Gastrocnemius medialis (tissue), 4 donors: ENCODE measurements at regions not wholly inside any gene's neighbourhood (a gene's known extent, or its start where the extent isn't known, plus 50 kb on each side); places are given as distances from the start of the nearest gene placed in this dataset.

Experiments
- ATAC-seq, 2 donors: fragments of 150-250 bp; one replicate each; pipeline ENCODE4 v1.9.1; 2016
- DNase-seq, 2 donors: peaks; one replicate each; pipeline ENCODE4 v3.0.0-alpha.2; 2019
- H3K27ac ChIP-seq, 4 donors: fragments of 200-600 bp; sonication (generic); 1 replicate in 1 of 4; 2 replicates in 3 of 4; pipeline ENCODE4 v1.5.1; 2016 to 2018; ENCODE audit warnings: mild to moderate bottlenecking in 2 of 4, moderate library complexity in 1 of 4
- H3K27me3 ChIP-seq, 3 donors: fragments of 200-600 bp; sonication (generic) in 2 of 3; 1 replicate in 1 of 3; 2 replicates in 2 of 3; pipeline versions ENCODE4 v1.5.1 to v1.6.0; 2016 to 2019; ENCODE audit warnings: mild to moderate bottlenecking in 1 of 3, moderate library complexity in 1 of 3
- H3K36me3 ChIP-seq, 2 donors: fragments of 200-600 bp; sonication (generic) in 1 of 2; one replicate each; pipeline ENCODE4 v1.5.1; 2017 to 2018
- H3K4me1 ChIP-seq, 2 donors: fragments of 200-600 bp; sonication (generic) in 1 of 2; one replicate each; pipeline ENCODE4 v1.5.1; 2016 to 2017; ENCODE audit warnings: mild to moderate bottlenecking in 2 of 2
- H3K4me3 ChIP-seq, 4 donors: fragments of 200-600 bp; sonication (generic) in 3 of 4; 1 replicate in 1 of 4; 2 replicates in 3 of 4; pipeline ENCODE4 v1.5.1; 2016 to 2019; ENCODE audit warnings: mild to moderate bottlenecking in 2 of 4
- H3K9me3 ChIP-seq, 3 donors: fragments of 200-600 bp; sonication (generic) in 2 of 3; 1 replicate in 1 of 3; 2 replicates in 2 of 3; pipeline ENCODE4 v1.5.1; 2016 to 2019
- CTCF ChIP-seq, 5 experiments: fragments of 450-650 bp in 3 of 5; fragments of 200-600 bp in 2 of 5; sonication (generic) in 2 of 5; IDR thresholded peaks in 4 of 5; conservative IDR thresholded peaks in 1 of 5; 1 replicate in 4 of 5; 2 replicates in 1 of 5; pipeline ENCODE4 v1.5.1; 2016 to 2019; ENCODE audit warnings: antibody characterized with exemption in 5 of 5, mild to moderate bottlenecking in 3 of 5, moderate library complexity in 3 of 5
- POLR2A ChIP-seq, 2 donors: fragments of 450-650 bp; IDR thresholded peaks; one replicate each; pipeline ENCODE4 v1.6.1; 2017; ENCODE audit warnings: antibody characterized with exemption in 2 of 2, mild to moderate bottlenecking in 2 of 2, moderate library complexity in 2 of 2
- in situ Hi-C, 4 donors: fragments of 200-750 bp; cut with MboI; loops; one replicate each; pipeline versions ENCODE4 v1.15.0 to v1.8.0; 2017; ENCODE audit warnings: low sequenced_read_pairs in 4 of 4
- intact Hi-C: fragments of 100-400 bp; cut with DNase I; formaldehyde crosslinking; loops from one replicate; pipeline ENCODE4 v1.15.1; 2023; ENCODE audit warnings: low total_unique reads

- H3K9me3 ChIP-seq: no peaks in the 10 kb centered on the region
- no peaks in the 10 kb centered on the region for H3K27me3 ChIP-seq
- no peak for TF ChIP-seq CTCF (IDR thresholded peaks at IDR 0.05 in 4 of 5, conservative IDR thresholded peaks at IDR 0.05 in 1 of 5)
- TF ChIP-seq POLR2A (IDR thresholded peaks at IDR 0.05): no peak
- in situ Hi-C loops (no loop called here), intact Hi-C loops (no loop called here)
- no peak for ATAC-seq
- no peak overlapping the region for H3K27ac ChIP-seq
- H3K4me1 ChIP-seq: no peaks in the 10 kb centered on the region
- no peaks in the 10 kb centered on the region for H3K36me3 ChIP-seq
- no peak overlapping the region for H3K4me3 ChIP-seq
- DNase-seq: no peak
Measured at GRCh38 chr4:185895866-185896265, 83.9 kb upstream of the SORBS2 start.

DNA sequence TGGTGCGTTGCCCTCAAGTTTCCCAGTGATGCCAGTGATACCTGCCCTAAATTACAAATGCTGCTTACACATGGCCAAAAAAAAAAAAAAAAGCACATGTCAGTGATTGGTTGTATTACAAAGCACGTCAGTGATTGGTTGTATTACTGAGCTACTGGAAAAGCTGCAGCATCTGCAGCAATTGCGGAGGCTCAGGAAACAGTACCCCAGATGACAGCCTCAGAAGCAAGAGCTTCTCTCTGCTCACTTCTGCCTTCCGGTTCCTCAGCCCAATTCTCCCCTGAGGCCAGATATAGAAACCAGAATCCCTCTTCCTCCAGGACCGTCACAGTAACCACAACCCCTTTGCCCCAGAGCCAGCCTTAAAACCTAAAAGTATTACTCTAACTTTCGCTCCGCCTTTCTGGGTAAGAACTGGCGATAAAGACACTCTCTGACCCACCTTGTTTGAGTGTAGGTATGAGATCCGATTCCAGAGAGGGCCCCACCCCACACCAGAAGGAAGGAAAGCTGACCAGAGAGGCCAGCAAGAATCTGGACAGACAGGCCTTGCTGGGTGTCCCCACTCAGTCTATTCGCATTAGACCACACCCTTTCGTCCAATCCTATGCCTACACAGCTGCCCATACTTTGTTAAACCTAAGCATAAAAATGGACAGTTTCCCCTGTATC lies 85.0 kb upstream of the SORBS2 start:
- TF ChIP-seq CTCF (IDR thresholded peaks at IDR 0.05 in 4 of 5, conservative IDR thresholded peaks at IDR 0.05 in 1 of 5) (no peak), POLR2A (IDR thresholded peaks at IDR 0.05) (no peak)
- Histone ChIP-seq H3K4me3 (no peak overlapping the region), H3K27ac (no peak overlapping the region), H3K9me3 (no peaks in the 10 kb centered on the region), H3K27me3 (no peaks in the 10 kb centered on the region), H3K36me3 (no peaks in the 10 kb centered on the region), H3K4me1 (no peaks in the 10 kb centered on the region)
- intact Hi-C loops (no loop called here), in situ Hi-C loops (no loop called here)
- no peak for ATAC-seq
- DNase-seq: no peak

DNA sequence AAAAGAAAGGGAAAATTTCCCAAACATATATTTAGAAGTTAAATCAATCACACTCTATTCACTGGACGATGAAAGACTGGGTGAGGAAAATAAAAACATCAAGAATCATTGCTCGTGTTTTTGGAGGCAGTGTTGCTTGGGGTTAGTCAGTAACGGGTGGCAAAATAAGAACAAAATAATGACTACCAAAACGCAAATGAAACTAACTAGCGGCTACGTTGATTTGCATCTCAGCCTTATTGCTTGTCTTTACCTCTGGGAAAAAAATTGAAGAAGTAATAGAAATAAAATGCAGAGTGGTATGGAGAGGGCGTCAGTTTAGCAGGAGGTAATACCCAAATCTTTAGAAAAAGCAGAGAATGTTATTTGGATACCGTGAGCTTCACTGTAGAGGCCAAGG lies 86.4 kb upstream of the SORBS2 start:
- Histone ChIP-seq H3K4me3 (no peak overlapping the region), H3K27ac (no peak overlapping the region), H3K4me1 (no peaks in the 10 kb centered on the region), H3K9me3 (no peaks in the 10 kb centered on the region), H3K27me3 (no peaks in the 10 kb centered on the region), H3K36me3 (no peaks in the 10 kb centered on the region)
- in situ Hi-C loops (no loop called here), intact Hi-C loops (no loop called here)
- DNase-seq (no peak), ATAC-seq (no peak)
- TF ChIP-seq CTCF (IDR thresholded peaks at IDR 0.05 in 4 of 5, conservative IDR thresholded peaks at IDR 0.05 in 1 of 5): no peak
- TF ChIP-seq POLR2A (IDR thresholded peaks at IDR 0.05): no peak

GRCh38 chr4:185899833-185900232 lies 87.8 kb upstream of the SORBS2 start:
- Histone ChIP-seq H3K4me1 (no peaks in the 10 kb centered on the region), H3K4me3 (no peak overlapping the region), H3K36me3 (no peaks in the 10 kb centered on the region), H3K27ac (no peak overlapping the region), H3K9me3 (no peaks in the 10 kb centered on the region), H3K27me3 (no peaks in the 10 kb centered on the region)
- TF ChIP-seq CTCF (IDR thresholded peaks at IDR 0.05 in 4 of 5, conservative IDR thresholded peaks at IDR 0.05 in 1 of 5): no peak
- TF ChIP-seq POLR2A (IDR thresholded peaks at IDR 0.05): no peak
- in situ Hi-C loops (no loop called here), intact Hi-C loops (no loop called here)
- no peak for ATAC-seq
- no peak for DNase-seq

DNA sequence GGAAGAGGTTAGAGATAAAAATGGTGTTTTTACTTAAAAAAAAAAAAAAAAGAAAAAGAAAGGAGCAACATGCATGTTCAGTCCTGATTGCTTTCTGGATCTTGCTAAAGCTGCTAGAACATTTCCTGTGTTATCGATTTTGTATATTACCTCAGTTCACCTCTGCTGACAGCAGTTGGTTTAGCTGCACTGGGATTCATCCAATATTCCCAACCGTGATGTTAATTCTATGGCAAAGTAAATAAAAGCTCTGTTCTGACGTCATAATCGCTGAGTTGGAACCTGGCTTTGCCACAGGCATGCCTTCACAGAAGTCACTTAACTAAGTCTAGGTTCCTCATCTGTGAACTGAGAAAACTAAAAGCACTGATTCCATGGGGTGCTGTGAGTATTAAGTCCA lies 90.7 kb upstream of the SORBS2 start:
- TF ChIP-seq POLR2A (IDR thresholded peaks at IDR 0.05): no peak
- no peak for TF ChIP-seq CTCF (IDR thresholded peaks at IDR 0.05 in 4 of 5, conservative IDR thresholded peaks at IDR 0.05 in 1 of 5)
- Histone ChIP-seq H3K4me3 (no peak overlapping the region), H3K9me3 (no peaks in the 10 kb centered on the region), H3K36me3 (no peaks in the 10 kb centered on the region), H3K27ac (no peak overlapping the region), H3K27me3 (no peaks in the 10 kb centered on the region), H3K4me1 (no peaks in the 10 kb centered on the region)
- DNase-seq (no peak), ATAC-seq (no peak)
- in situ Hi-C loops: no loop called here
- intact Hi-C loops: no loop called here
